ENCODE measurements at regions not wholly inside any gene's neighbourhood (a gene's known extent, or its start where the extent isn't known, plus 50 kb on each side); places are given as distances from the start of the nearest gene placed in this dataset.

DNA sequence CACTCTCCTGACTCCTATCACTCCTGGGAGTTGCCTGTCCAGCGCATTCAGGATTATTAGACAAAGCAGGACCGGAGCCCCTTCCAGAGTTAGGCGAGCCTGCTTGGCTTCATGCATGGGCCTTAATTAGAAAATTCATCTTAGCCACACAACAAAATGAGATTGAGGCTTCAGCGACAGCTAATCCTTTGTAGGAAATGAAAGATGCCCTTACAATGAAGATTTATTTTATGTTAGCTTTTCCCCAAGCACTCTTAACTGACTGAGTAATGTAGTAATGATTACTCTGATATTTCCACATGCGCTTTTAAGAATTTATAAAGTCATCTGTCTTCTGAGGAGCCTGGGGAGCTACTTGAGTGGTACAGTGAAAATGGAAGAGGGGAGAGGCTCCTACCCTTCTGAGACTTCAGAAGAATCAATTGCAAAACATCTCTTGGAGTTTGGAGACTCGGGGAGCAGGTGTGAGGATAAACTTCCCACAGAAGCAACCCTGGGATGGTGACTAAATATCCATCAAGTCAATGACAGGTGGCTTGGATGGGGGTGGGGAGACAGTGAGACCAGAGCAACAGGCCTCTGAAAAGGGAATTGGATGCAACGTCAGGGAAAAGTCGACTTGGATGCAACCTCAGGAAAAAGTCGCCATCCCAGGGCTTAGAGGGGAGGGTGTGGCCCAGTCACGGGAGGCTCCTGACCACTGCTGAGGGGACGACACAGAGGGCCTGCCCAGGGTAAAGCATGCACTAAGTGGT lies 434.5 kb upstream of the B3GAT1 start:
- no peaks in the 10 kb centered on the region for H3K4me1 ChIP-seq
- no peaks in the 10 kb centered on the region for H3K36me3 ChIP-seq (ENCODE audit: control insufficient read depth, insufficient read depth, low read length)
- H3K4me2 ChIP-seq (ENCODE audit: low read length), result no peak overlapping the region
- H3K27ac ChIP-seq, result no peak overlapping the region
- H2AFZ ChIP-seq, result no peak overlapping the region
- no peaks in the 10 kb centered on the region for H3K79me2 ChIP-seq
- H3K27me3 ChIP-seq (ENCODE audit: control insufficient read depth, insufficient read depth, low read length), result no peaks in the 10 kb centered on the region
- no peak overlapping the region for H3K9ac ChIP-seq
- no peak overlapping the region for H3K4me3 ChIP-seq (ENCODE audit: low read depth, low read length)
- H3K9me3 ChIP-seq (ENCODE audit: control insufficient read depth, low read length), result no peaks in the 10 kb centered on the region
- no peak for TF ChIP-seq CTCF (IDR thresholded peaks at IDR 0.05)

GRCh38 chr11:134845474-134846327 lies 433.7 kb upstream of the B3GAT1 start:
- H3K9ac ChIP-seq, result no peak overlapping the region
- no peaks in the 10 kb centered on the region for H3K27me3 ChIP-seq (ENCODE audit: control insufficient read depth, insufficient read depth, low read length)
- no peak overlapping the region for H3K27ac ChIP-seq
- no peak overlapping the region for H3K4me3 ChIP-seq (ENCODE audit: low read depth, low read length)
- no peak for TF ChIP-seq CTCF (IDR thresholded peaks at IDR 0.05)
- H3K79me2 ChIP-seq, result no peaks in the 10 kb centered on the region
- H3K36me3 ChIP-seq (ENCODE audit: control insufficient read depth, insufficient read depth, low read length), result no peaks in the 10 kb centered on the region
- no peak overlapping the region for H3K4me2 ChIP-seq (ENCODE audit: low read length)
- no peak overlapping the region for H2AFZ ChIP-seq
- no peaks in the 10 kb centered on the region for H3K4me1 ChIP-seq
- H3K9me3 ChIP-seq (ENCODE audit: control insufficient read depth, low read length), result no peaks in the 10 kb centered on the region

GRCh38 chr11:134844838-134845237 lies 432.8 kb upstream of the B3GAT1 start:
- H2AFZ ChIP-seq, result no peak overlapping the region
- no peak for TF ChIP-seq CTCF (IDR thresholded peaks at IDR 0.05)
- H3K9me3 ChIP-seq (ENCODE audit: control insufficient read depth, low read length), result no peaks in the 10 kb centered on the region
- no peak overlapping the region for H3K4me3 ChIP-seq (ENCODE audit: low read depth, low read length)
- no peak overlapping the region for H3K27ac ChIP-seq
- H3K27me3 ChIP-seq (ENCODE audit: control insufficient read depth, insufficient read depth, low read length), result no peaks in the 10 kb centered on the region
- H3K4me2 ChIP-seq (ENCODE audit: low read length), result no peak overlapping the region
- H3K79me2 ChIP-seq, result no peaks in the 10 kb centered on the region
- H3K36me3 ChIP-seq (ENCODE audit: control insufficient read depth, insufficient read depth, low read length), result no peaks in the 10 kb centered on the region
- no peaks in the 10 kb centered on the region for H3K4me1 ChIP-seq
- H3K9ac ChIP-seq, result no peak overlapping the region

DNA sequence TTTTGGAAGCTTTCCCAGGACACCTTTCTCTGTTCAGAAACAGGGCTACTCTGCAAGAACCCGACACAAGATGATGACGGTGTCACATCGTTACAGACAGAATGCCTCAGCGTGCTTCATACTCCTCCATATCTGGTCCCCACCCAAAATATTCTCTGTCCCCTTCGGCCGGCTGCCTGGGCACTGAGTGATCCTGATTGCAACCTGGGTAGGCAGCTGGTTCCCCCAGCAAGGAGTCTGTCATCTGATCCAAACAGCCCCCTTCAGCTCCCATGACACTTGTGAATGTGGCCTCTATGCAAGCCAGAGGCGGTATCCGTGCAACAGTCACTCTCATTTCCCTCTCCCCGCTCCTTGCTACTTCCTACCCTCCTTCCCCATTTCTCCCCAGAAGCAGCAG lies 431.7 kb upstream of the B3GAT1 start:
- no peak overlapping the region for H3K9ac ChIP-seq
- no peak overlapping the region for H3K27ac ChIP-seq
- H3K9me3 ChIP-seq (ENCODE audit: control insufficient read depth, low read length), result no peaks in the 10 kb centered on the region
- no peak overlapping the region for H3K4me2 ChIP-seq (ENCODE audit: low read length)
- no peaks in the 10 kb centered on the region for H3K4me1 ChIP-seq
- TF ChIP-seq CTCF (IDR thresholded peaks at IDR 0.05), result no peak
- no peaks in the 10 kb centered on the region for H3K79me2 ChIP-seq
- no peak overlapping the region for H2AFZ ChIP-seq
- H3K36me3 ChIP-seq (ENCODE audit: control insufficient read depth, insufficient read depth, low read length), result no peaks in the 10 kb centered on the region
- H3K4me3 ChIP-seq (ENCODE audit: low read depth, low read length), result no peak overlapping the region
- H3K27me3 ChIP-seq (ENCODE audit: control insufficient read depth, insufficient read depth, low read length), result no peaks in the 10 kb centered on the region

Data from parathyroid adenoma (tissue), 2 donors.